ENCODE measurements at regions not wholly inside any gene's neighbourhood (a gene's known extent, or its start where the extent isn't known, plus 50 kb on each side); places are given as distances from the start of the nearest gene placed in this dataset.

GRCh38 chr2:16287281-16287680 lies 346.9 kb downstream of the MYCN start:
- DNase-seq = no peak

- DNase-seq = no peak
These were observed 345.6 kb downstream of the MYCN start for GRCh38 chr2:16285813-16286510.

GRCh38 chr2:16284941-16285625 lies 344.7 kb downstream of the MYCN start:
- DNase-seq = no peak

GRCh38 chr2:16283071-16283850 lies 342.9 kb downstream of the MYCN start:
- no peak for DNase-seq

- DNase-seq = no peak
These were observed 342.2 kb downstream of the MYCN start for GRCh38 chr2:16282511-16282910.

- no peak for DNase-seq
These were observed 341.3 kb downstream of the MYCN start for GRCh38 chr2:16281451-16282335.

GRCh38 chr2:16280081-16280480 lies 339.7 kb downstream of the MYCN start:
- no peak for DNase-seq

GRCh38 chr2:16279641-16280040 lies 339.3 kb downstream of the MYCN start:
- no peak for DNase-seq

GRCh38 chr2:16279201-16279570 lies 338.8 kb downstream of the MYCN start:
- DNase-seq = no peak

GRCh38 chr2:16278421-16279200 lies 338.3 kb downstream of the MYCN start:
- no peak for DNase-seq

GRCh38 chr2:16277117-16277516 lies 336.8 kb downstream of the MYCN start:
- no peak for DNase-seq

GRCh38 chr2:16275661-16276060 lies 335.3 kb downstream of the MYCN start:
- DNase-seq = no peak

- DNase-seq = no peak
These were observed 334.8 kb downstream of the MYCN start for GRCh38 chr2:16275131-16275530.

GRCh38 chr2:16273111-16273510 lies 332.8 kb downstream of the MYCN start:
- no peak for DNase-seq

- no peak for DNase-seq
These were observed 331.9 kb downstream of the MYCN start for GRCh38 chr2:16272038-16272788.

- no peak for DNase-seq
These were observed 331.0 kb downstream of the MYCN start for GRCh38 chr2:16271231-16271896.

GRCh38 chr2:16270441-16270840 lies 330.1 kb downstream of the MYCN start:
- DNase-seq = no peak

- no peak for DNase-seq
These were observed 328.1 kb downstream of the MYCN start for GRCh38 chr2:16268301-16269000.

- no peak for DNase-seq
These were observed 326.2 kb downstream of the MYCN start for GRCh38 chr2:16266571-16266970.

- no peak for DNase-seq
These were observed 324.7 kb downstream of the MYCN start for GRCh38 chr2:16264931-16265540.

Data from activated CD4-positive, alpha-beta T cell treated with anti-CD3 and anti-CD28 coated beads, Interleukin-2, amount 50 U/mL, for 4 hours (primary cell).